ENCODE measurements at regions not wholly inside any gene's neighbourhood (a gene's known extent, or its start where the extent isn't known, plus 50 kb on each side); places are given as distances from the start of the nearest gene placed in this dataset.

GRCh38 chr16:80109581-80109980, 431.2 kb upstream of the DYNLRB2 start:
- Histone ChIP-seq H3F3A (ENCODE audit: control insufficient read depth, insufficient read depth) (no peaks in the 10 kb centered on the region), H3K4me1 (ENCODE audit: control insufficient read depth, low read length) (no peaks in the 10 kb centered on the region), H3K27ac (ENCODE audit: low read depth, low read length) (no peak overlapping the region), H3K4me3 (ENCODE audit: low read length) (no peak overlapping the region), H4K20me1 (ENCODE audit: control insufficient read depth, insufficient read depth, low read depth, low read length) (no peaks in the 10 kb centered on the region), H3K9me3 (ENCODE audit: control insufficient read depth, insufficient read depth, low read length) (no peaks in the 10 kb centered on the region), H3K9me2 (replicated peaks; ENCODE audit: control insufficient read depth, low read length) (no peaks in the 10 kb centered on the region), H3K27me3 (ENCODE audit: control insufficient read depth, low read length) (no peaks in the 10 kb centered on the region), H3K79me2 (ENCODE audit: control insufficient read depth, low read length) (no peaks in the 10 kb centered on the region), H3K36me3 (ENCODE audit: control insufficient read depth, low read length) (no peaks in the 10 kb centered on the region), H3K4me2 (ENCODE audit: low read length) (no peak overlapping the region)
- TF ChIP-seq EZH2phosphoT487 (IDR thresholded peaks at IDR 0.05; ENCODE audit: borderline replicate concordance, low read length): no peak
- TF ChIP-seq, protein P1, sequence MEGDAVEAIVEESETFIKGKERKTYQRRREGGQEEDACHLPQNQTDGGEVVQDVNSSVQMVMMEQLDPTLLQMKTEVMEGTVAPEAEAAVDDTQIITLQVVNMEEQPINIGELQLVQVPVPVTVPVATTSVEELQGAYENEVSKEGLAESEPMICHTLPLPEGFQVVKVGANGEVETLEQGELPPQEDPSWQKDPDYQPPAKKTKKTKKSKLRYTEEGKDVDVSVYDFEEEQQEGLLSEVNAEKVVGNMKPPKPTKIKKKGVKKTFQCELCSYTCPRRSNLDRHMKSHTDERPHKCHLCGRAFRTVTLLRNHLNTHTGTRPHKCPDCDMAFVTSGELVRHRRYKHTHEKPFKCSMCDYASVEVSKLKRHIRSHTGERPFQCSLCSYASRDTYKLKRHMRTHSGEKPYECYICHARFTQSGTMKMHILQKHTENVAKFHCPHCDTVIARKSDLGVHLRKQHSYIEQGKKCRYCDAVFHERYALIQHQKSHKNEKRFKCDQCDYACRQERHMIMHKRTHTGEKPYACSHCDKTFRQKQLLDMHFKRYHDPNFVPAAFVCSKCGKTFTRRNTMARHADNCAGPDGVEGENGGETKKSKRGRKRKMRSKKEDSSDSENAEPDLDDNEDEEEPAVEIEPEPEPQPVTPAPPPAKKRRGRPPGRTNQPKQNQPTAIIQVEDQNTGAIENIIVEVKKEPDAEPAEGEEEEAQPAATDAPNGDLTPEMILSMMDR (IDR thresholded peaks at IDR 0.05; ENCODE audit: low read depth, low read length, poor library complexity, severe bottlenecking): no peak

- no peak overlapping the region for H3K4me2 ChIP-seq (ENCODE audit: low read length)
- H3K9me2 ChIP-seq (replicated peaks; ENCODE audit: control insufficient read depth, low read length): no peaks in the 10 kb centered on the region
- no peaks in the 10 kb centered on the region for H3K79me2 ChIP-seq (ENCODE audit: control insufficient read depth, low read length)
- H3K27me3 ChIP-seq (ENCODE audit: control insufficient read depth, low read length): no peaks in the 10 kb centered on the region
- TF ChIP-seq, protein P1 (IDR thresholded peaks at IDR 0.05; ENCODE audit: low read depth, low read length, poor library complexity, severe bottlenecking): no peak
- TF ChIP-seq EZH2phosphoT487 (IDR thresholded peaks at IDR 0.05; ENCODE audit: borderline replicate concordance, low read length): no peak
- H3K36me3 ChIP-seq (ENCODE audit: control insufficient read depth, low read length): no peaks in the 10 kb centered on the region
- H3F3A ChIP-seq (ENCODE audit: control insufficient read depth, insufficient read depth): no peaks in the 10 kb centered on the region
- H4K20me1 ChIP-seq (ENCODE audit: control insufficient read depth, insufficient read depth, low read depth, low read length): no peaks in the 10 kb centered on the region
- H3K27ac ChIP-seq (ENCODE audit: low read depth, low read length): no peak overlapping the region
- H3K4me3 ChIP-seq (ENCODE audit: low read length): no peak overlapping the region
- no peaks in the 10 kb centered on the region for H3K9me3 ChIP-seq (ENCODE audit: control insufficient read depth, insufficient read depth, low read length)
- H3K4me1 ChIP-seq (ENCODE audit: control insufficient read depth, low read length): no peaks in the 10 kb centered on the region
Observed at GRCh38 chr16:80107900-80108299, 432.9 kb upstream of the DYNLRB2 start.

DNA sequence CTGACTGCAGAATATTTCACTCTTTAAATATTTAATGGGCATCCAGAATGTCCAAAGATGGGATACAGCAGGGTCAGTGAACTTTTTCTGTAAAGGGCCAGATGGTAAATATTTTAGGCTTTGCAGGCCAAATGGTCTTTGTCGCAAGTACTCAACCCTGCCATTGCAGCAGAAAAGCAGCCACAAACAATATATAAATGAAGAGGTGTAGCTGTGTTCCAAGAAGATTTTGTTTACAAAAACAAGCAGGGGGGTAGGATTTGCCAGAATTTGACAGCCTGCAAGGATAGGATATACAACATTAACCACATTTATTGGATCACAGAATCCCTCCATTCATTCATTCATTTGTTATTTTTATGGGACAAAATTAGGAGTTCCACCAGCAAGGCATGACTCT, 435.0 kb upstream of the DYNLRB2 start:
- Histone ChIP-seq H3K9me2 (replicated peaks; ENCODE audit: control insufficient read depth, low read length) (no peaks in the 10 kb centered on the region), H3K4me2 (ENCODE audit: low read length) (no peak overlapping the region), H3K36me3 (ENCODE audit: control insufficient read depth, low read length) (no peaks in the 10 kb centered on the region), H3F3A (ENCODE audit: control insufficient read depth, insufficient read depth) (no peaks in the 10 kb centered on the region), H3K27ac (ENCODE audit: low read depth, low read length) (no peak overlapping the region), H3K4me1 (ENCODE audit: control insufficient read depth, low read length) (no peaks in the 10 kb centered on the region), H3K4me3 (ENCODE audit: low read length) (no peak overlapping the region), H3K9me3 (ENCODE audit: control insufficient read depth, insufficient read depth, low read length) (no peaks in the 10 kb centered on the region), H3K79me2 (ENCODE audit: control insufficient read depth, low read length) (no peaks in the 10 kb centered on the region), H4K20me1 (ENCODE audit: control insufficient read depth, insufficient read depth, low read depth, low read length) (no peaks in the 10 kb centered on the region), H3K27me3 (ENCODE audit: control insufficient read depth, low read length) (no peaks in the 10 kb centered on the region)
- TF ChIP-seq EZH2phosphoT487 (IDR thresholded peaks at IDR 0.05; ENCODE audit: borderline replicate concordance, low read length): no peak
- TF ChIP-seq, protein P1 (IDR thresholded peaks at IDR 0.05; ENCODE audit: low read depth, low read length, poor library complexity, severe bottlenecking): no peak

- H3K36me3 ChIP-seq (ENCODE audit: control insufficient read depth, low read length): no peaks in the 10 kb centered on the region
- no peaks in the 10 kb centered on the region for H3K79me2 ChIP-seq (ENCODE audit: control insufficient read depth, low read length)
- H3K4me1 ChIP-seq (ENCODE audit: control insufficient read depth, low read length): no peaks in the 10 kb centered on the region
- H3K9me3 ChIP-seq (ENCODE audit: control insufficient read depth, insufficient read depth, low read length): no peaks in the 10 kb centered on the region
- no peaks in the 10 kb centered on the region for H4K20me1 ChIP-seq (ENCODE audit: control insufficient read depth, insufficient read depth, low read depth, low read length)
- H3K4me2 ChIP-seq (ENCODE audit: low read length): no peak overlapping the region
- H3K4me3 ChIP-seq (ENCODE audit: low read length): no peak overlapping the region
- H3K27me3 ChIP-seq (ENCODE audit: control insufficient read depth, low read length): no peaks in the 10 kb centered on the region
- no peaks in the 10 kb centered on the region for H3K9me2 ChIP-seq (replicated peaks; ENCODE audit: control insufficient read depth, low read length)
- TF ChIP-seq EZH2phosphoT487 (IDR thresholded peaks at IDR 0.05; ENCODE audit: borderline replicate concordance, low read length): no peak
- TF ChIP-seq, protein P1 (IDR thresholded peaks at IDR 0.05; ENCODE audit: low read depth, low read length, poor library complexity, severe bottlenecking): no peak
- no peak overlapping the region for H3K27ac ChIP-seq (ENCODE audit: low read depth, low read length)
- H3F3A ChIP-seq (ENCODE audit: control insufficient read depth, insufficient read depth): no peaks in the 10 kb centered on the region
Observed at GRCh38 chr16:80105160-80105559, 435.6 kb upstream of the DYNLRB2 start.

Measured in DOHH2 (cell line).